Central memory CD4-positive, alpha-beta T cell (primary cell): ENCODE measurements at regions not wholly inside any gene's neighbourhood (a gene's known extent, or its start where the extent isn't known, plus 50 kb on each side); places are given as distances from the start of the nearest gene placed in this dataset.

Source experiments
- DNase-seq: peaks from one replicate; pipeline ENCODE4 v3.0.0; 2022

DNA sequence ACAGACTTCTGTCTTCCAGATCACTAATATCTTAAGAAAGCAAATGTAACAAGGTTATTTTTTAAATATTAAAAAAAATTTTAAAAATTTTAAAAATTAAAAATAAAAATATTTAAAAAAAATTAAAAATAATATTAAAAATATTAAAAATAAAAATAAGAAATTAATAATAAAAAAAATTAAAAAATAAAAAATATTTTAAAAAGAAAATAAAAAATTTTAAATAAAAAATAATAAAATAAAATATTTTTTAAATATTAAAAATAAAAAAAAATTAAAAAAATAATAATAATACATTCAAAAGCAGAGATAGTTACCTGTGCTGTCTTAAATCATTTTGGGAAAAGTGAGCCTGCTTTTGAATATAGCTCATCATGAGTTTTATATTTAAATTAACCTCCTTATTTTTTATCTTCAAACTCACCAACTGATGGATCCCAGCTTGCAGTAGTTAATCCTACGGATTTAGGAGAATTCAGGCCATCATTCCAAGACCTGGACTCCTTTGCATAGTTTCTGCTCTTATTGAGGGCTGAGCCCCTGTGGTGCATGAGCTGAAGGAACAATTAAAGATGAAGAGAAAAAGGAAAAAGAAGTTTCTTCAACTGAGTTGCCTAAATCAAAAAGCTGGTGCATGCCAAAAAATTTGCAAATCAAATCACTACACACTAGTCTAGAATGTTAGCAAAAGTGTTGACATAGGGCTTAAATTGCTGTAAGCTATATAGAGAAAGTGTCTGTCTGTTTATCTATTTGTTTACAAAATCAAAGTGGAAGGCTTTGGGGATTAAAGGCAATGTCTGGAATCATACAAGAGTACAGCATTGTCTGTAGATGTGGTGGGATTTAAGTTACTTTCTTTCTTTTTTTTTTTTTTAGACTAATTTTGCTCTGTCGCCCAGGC, 50.5 kb upstream of the ZNF438 start:
- DNase-seq: no peak

DNA sequence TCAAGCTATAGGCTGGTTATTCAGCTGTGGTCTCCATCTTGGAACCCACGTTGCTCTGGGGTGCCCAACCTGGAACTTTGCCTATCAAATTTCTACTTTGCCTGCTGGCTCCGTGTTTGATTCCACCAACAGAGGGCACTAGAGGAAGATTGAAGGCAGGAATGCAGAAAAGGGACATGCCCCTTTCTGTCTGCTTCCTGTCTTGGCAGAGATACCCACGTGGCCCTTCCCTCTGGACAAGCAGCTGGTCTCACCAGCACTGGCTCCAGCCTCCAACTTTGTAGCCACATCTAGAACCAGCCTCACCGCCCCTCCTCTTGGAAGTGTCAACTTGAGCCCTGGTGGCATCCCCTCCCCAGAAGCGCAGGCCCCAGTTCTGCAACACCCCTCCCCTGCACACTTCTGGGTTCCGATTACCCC, 52.1 kb upstream of the ZNF438 start:
- peak; percentile 34 for DNase-seq

DNA sequence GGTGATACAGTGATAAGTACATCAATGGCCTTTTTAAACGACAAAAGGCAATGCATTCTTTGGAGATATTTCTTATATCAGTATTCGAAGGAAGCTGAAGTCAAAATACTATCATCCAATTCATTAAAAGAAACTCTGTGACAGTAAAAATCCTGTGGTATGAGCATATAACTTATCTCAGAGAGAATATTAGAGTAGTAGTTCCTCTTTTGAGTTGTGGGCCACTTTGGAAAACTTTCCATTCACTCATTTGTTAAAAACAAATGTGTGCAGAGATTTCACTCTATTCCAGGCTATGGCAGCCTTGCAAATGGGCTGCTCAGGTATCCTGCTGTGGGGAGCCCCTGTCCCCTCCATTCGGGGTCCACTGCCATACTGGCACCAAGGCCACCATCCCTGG, 55.3 kb upstream of the ZNF438 start:
- DNase-seq: no peak

DNA sequence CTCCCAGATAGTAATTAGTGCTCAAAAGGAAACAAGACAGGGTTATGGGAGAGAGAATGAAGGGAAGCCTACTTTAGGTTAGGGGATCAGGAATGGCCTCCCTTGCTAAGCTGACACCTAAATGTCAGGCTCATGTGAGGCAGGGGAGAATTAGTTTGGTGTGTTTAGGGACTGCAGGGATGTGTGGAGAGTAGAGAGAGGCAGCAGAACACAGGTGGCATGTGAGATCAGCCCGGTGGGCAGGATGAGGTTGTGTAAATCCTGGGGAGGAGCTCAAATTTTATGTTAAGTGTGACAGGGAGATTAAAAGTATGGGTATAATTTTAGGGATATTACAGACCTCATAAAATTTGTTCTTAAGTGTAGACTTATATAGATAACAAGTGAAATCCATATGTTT, 56.2 kb upstream of the ZNF438 start:
- no peak for DNase-seq

DNA sequence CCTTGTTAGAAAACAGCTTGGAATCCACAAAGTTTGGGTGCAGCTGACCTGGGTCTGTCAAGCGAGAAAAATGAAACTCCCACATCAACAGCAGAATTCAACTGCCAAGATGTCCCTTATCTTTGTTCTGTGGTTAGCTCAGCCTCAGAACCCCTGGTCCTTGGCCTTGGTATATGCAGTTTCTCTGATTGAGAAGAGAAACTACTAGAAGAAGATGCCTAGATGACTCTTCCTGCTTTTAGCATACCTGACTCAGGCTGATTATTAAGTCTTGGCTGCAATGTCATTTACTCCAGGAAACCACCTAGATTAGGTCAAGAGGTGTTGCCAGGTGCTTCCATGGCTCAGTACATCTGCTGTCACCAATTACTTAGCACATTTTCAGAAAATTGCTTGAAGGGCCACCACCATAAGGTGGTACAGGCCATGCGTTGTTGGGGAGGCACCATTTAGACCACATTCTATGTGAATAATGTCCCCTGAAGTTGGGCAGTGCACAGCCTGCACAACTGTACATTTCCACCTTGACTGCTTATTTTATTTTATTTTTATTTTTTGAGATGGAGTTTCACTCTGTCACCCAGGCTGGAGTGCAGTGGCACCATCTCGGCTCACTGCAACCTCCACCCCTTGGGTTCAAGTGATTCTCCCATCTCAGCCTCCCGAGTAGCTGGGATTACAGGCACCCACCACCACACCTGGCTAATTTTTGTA, 59.4 kb upstream of the ZNF438 start:
- no peak for DNase-seq

DNA sequence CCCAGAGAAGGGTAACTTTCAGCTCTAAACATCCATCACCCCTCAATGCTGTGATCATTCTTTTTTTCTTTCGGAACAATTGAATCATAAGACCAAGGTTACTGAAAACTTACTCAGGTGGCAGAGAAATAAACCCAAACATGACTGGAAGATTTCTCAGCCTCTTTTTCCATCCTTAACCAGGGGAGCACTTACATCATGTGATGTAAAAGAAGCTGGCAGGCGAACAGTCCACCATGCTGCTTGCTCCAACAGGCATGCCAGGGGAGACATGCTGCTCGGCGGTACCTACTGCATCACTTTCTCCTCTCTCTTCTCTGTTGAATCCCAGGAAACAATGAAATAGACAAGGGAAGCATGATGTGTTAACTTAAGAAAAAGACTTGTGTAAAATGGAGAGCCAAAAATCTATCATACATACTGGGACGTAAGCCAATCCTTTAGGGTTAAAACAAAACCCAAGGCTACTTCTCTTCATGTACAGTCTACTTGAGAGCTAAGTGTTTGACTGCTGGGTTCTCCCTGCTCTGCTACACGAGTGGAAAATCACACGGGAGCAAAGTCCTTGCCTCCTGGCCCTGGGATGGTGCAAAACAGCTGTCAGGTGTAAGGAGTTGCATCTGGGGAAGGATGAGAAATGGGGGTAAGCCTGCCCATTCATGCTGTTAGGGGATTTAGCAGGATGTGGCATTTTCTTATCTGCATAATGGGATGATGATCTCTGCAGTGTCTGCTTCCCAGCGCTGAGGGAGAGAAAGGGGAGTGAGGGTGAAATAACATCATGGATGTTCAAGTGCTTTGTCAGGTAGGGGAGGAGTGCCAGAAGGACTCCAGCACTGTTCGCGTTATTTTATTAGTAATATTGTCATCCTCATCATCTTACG, 64.3 kb upstream of the ZNF438 start:
- no peak for DNase-seq

DNA sequence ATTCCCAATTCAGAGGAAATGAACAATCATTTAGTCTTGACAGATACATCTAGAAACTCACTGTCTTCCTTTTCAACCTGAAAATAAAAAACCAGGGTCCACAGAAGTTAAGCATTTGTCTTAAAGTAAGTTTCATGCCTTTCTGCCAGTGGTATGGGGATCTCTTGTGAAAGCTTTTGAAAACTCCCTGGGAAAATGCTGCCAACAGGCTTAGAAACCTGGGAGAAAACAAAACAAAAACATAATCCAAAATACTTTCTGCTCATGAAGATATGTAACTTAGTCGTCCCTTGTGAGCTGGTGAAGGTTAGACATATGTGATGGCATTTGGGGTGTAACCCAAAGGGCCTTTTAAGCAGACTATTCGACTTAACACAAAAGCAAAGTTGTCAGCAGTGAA, 66.4 kb upstream of the ZNF438 start:
- DNase-seq: no peak

DNA sequence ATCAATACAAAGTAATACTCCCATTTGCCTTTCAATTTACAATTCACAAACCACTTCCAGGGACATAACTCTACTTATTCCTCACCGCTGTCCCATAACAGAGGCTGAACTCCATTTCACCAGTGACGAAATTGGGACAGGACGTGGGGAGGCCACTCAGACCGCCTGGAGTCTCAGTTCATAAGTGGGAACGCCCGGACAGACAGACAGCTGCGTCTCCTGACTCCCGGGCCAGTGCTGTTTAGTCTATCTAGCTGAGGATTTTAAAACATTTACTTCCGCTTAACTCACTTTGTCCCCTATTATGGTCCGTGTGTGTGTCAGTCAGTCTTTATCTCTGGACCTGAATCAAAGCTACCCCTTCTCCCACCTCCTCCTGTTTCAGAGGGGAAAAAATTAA, 67.4 kb upstream of the ZNF438 start:
- DNase-seq: no peak

DNA sequence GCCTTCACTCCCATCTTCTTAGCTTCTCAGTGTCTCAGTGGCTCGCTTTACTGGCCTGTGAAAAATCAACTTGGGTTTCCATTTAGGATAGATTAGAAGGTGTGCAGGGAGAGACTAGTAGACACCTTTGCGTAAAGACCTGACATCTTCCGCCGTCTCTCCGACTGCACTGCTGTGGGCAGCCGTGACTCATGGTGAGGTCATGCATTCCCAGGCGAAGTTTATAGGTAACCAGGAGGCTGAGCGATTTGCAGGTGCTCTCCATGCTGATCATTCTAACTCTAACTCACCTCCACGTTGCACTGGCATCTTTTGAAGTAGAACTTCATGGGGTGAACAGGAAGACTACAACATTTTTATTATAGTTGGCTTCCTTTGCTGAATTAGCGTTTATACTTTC, 68.0 kb upstream of the ZNF438 start:
- no peak for DNase-seq

DNA sequence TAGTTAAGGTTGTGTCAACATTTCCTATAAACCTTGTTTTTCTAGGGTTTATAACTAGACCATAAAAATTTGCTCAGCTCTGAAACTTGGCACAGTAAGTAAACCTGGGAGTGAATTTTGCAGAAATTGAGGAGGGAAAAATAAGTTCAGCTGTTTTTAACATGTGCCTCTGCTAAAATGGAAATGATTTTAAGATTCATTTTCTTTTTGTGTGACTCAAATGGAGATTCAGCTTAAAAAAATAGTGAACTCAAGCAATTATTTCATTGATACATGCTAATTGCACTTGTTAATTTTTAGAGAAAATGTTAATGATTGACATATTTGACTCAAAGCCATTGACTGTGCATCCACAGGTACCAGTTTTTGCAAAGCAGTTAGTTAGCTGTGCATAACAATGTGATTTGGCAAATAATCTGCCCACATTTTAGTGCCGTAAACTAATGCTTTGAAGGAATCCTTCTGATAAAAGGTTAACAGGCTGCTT, 68.5 kb upstream of the ZNF438 start:
- no peak for DNase-seq

DNA sequence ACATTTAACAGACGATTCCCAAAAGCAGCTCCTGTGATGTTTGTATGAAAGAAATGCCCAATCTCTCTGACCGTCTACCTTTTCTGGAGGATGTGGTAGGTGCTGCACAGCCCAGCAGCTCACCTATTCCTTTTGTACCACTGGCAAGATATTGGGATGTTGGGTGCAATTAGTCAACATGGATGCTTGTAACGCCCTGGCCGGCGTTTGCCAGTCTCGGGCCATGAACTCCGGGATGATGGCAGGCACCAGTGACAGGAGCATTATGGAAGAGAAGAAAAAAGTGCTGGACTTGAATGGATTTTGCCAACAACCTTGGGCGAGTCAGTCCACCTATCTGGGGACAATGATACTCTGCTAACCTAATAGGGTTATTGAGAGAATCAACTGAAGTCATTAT, 69.0 kb upstream of the ZNF438 start:
- no peak for DNase-seq

DNA sequence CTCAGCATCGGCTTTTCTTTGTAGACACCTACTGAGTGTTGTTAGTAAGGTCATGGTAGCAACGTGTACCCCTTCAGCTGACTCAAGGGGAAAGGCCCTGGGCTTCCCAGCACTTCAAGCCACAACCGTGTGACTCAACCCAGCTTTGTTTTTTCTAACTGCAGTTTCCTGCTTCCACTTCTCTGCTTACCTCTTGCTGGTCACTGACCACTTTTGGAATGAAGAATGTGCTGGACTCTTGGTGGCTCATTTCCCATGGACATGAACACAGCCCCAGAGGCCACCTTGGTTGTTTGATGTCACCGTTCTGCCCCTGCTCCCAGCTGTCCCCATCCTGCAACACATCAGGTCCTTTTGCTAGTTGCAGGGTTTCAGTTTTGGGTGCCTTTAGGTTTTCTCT, 69.5 kb upstream of the ZNF438 start:
- DNase-seq: no peak

DNA sequence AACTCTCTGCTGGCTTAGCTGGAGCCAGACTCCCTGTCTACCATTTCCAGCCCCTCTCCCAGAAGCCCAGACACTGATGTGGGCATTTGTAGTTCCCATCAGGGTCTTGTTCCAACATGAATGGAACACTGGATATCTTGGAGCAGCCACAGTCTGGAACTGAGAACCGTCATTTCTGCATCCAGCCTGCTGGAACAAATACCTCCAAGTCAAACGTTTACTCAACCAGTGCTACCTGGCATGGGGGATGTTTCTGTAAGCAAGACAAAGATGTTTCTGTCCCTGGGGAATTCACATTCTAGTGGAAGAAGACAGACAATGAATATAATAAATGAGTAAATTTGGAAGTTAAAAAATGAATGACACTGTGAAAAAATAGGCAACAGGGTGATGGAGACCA, 70.8 kb upstream of the ZNF438 start:
- DNase-seq: no peak

DNA sequence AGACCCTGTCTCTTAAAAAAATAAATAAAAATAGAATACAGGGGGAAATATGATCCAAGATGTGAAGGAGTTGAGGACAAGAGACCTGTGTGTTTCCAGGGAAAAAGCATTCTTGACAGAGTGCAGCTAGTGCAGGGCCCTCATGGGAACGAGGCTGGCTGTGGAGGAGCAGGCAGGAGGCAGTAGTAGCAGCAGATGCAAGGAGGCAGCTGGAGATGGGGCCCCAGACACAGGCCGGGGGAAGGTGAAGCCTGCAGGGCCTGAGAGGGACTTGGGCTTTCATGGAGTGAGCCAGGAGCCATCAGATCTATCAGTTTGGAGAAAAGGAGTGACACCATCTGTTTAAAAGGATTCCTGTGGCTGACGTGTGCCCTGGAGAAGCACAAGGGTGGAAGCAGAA, 71.4 kb upstream of the ZNF438 start:
- no peak for DNase-seq

DNA sequence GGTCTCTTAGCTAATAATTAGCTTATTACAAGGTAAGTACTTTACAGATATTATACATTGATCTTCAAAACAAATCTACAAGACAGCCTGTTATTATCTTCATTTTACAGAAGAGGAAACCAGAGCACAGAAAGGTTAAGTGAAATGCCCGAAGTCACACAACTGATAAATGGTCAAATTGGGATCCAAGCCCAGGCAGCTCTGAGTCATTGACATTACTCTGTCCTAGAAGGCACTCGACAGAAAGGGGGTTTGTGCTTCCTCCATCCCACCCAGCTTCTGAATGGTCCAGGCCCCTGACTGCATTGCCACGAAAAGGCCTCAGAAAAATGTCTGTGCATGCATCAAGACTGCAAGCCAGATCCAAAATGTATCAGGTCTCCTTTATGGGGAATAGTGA, 81.3 kb upstream of the ZNF438 start:
- no peak for DNase-seq

DNA sequence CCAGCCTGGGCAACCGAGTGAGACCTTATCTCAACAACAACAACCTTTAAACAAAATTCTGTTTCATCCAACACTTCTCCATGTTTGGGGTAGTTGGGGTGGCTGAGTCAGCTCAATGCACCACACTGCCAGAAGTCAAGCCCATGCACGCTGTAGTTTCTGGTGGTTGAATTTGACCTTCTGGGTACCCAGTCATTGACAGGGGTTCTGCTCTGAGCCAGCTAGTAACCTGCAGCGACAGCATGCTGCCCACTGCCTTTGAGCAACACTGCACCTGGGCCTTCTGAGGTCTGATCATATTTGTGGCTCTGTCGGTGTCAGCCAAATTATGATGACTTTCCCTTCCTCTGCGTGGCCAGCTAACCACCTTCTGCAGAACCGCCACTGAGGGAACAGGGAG, 84.6 kb upstream of the ZNF438 start:
- no peak for DNase-seq

DNA sequence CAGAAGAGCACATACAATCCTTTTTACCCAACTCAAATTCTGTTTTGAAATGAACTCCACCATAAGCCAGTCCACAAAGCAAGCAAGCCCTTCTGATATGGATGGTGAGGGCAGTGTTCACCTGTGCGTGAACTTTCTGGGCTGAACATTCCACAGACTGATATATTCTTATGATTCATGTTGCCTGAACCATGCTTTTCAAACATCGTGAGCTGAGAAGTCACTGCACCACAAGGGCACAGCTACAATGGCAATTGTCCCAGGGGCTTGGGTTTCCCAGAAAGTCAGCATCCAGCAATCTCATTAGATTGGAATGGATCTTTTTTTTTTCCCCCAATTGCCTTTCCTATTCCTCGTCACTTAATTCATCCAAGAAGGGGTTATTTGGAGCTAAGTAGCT, 86.9 kb upstream of the ZNF438 start:
- no peak for DNase-seq

DNA sequence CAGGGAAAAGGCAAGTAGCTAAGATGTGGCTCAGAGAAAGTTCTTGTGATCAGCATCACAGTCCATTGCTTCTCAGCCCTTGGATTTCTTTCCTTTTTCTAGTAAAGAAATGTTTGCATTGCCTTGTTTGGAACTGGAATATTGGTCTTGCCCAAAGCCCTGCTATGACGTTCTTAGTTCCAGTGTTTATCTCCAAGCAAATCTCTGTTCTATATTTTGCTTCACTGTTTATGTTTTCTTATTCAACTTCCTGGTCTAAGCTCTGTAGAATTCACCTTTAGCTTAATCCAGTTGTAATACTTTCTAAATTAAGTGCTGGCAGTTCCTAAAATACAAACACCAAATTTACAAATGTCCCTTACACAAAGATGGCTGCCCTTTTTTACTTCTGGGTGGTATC, 88.7 kb upstream of the ZNF438 start:
- no peak for DNase-seq

DNA sequence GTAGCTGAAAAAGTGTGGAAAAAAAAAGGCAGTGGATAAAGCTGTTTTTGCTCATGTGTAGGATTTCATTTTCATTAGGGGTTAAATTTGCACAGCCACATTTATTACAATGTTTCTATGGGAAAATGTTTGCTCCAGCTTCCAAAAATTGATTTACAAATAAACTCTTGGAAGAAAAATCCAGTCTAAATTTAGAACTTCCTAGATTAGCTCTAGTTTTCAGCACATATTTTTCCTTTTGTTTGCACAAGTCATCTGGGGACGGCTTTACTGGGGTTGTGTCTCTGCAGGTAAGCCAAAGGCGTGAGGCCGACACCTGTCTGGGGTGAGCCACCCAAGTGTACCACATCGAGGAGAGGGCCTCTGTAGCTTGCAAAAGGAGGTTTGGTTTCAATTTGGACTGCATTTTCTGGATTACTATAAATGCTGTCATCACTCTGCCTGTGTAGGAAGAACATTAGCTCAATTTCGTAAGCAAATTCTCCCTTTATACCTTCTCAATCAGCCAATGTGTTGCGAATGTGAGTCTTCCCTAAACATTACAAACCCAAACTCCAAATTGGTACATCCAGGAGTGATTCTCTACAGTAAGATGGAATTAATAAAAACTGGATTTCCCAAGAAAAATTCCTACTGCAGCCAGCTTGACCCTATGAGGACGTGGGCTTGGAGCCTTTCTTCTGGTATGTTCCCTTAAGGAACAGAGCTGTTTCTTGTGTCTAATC, 89.5 kb upstream of the ZNF438 start:
- no peak for DNase-seq

DNA sequence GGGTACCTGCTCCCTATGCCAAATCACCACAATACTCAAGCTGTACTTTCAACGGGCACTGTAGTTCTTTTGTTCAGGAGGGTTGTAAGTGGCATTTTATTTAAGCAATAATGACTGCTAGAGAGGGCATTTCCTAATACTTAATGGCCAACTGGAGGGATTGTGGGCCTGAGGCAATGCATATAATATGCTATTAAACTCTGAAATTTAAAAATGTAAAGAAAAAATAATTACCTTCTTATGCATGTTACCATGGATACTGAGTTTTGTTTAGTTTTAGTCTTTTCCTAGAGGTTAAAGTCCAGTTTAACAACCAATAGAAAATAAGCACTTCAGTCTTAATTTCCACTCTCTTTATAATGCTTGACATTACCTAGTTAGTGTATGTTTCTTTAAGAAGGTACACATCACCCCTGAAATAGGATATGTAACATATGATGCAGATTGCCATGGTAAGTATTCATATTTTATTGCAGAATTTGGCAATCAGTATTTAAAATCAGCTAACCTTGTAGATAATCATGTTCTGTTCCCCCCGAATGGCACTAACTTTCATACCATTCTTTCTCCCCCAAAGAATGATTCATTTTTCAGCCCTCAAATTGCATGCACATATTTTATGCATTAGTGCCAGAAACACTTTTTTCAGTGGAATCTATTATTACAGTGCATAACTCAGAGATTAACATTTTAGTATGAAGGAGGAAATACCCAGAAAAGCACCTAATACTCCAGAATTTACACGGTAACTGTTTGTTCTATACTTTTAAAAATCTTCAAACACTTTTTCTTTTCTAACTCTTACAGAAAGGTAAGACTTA, 90.3 kb upstream of the ZNF438 start:
- DNase-seq: no peak

DNA sequence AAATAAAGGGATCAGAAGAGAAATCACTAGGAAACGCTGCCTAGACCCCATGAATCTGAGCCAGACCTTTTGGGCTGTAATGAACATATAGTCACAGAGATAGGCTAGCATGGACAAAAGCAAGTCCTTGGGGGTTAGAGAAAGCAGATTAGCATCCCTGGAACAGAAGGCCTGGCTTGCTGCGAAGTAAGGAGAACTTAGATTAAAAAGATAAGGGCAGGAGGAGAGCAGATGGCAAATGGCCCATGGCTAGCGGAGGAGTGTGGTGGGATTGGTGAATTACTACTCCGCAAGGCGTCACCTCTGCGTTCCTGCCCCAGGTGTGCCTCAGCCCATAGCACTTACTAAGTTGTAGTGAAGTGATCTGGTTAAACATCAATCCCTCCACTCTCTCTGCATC, 92.3 kb upstream of the ZNF438 start:
- DNase-seq: no peak

DNA sequence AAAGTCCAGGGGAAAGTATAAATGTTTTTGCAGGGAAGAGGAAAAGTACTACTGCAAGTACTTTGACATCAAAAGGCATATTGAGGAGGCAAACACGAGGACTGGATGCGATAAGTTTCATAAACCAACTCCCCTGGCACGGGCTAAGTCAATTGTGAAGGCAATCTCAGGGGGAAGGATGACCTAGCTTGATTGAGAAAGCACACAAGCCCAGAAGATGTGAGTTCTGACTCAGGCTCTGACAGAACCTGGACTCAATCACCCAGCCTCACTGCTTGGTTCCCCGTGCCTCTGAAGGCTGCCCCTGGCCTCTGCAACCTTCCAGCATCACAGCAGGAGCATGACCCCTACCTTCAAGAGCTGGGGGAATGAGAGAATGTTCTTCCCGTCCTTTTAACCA, 93.2 kb upstream of the ZNF438 start:
- DNase-seq: no peak
